Skeletal muscle satellite cell (primary cell): ENCODE measurements at regions not wholly inside any gene's neighbourhood (a gene's known extent, or its start where the extent isn't known, plus 50 kb on each side); places are given as distances from the start of the nearest gene placed in this dataset.
"Not testable (repeated sequence)": the region's sequence is repeated elsewhere in the genome, so short reads cannot be mapped to it uniquely, and the experiment has no call there.

Experiments
- H3K27me3 ChIP-seq: 2 replicates; pipeline ENCODE4 v1.7.0; 2013; ENCODE audit warnings: low read length; ENCODE audit not compliant: control insufficient read depth, insufficient read depth
- H3K36me3 ChIP-seq: 2 replicates; pipeline ENCODE4 v1.7.0; 2013; ENCODE audit warnings: mild to moderate bottlenecking, control low read depth, low read length; ENCODE audit not compliant: insufficient read depth
- H3K4me1 ChIP-seq: 2 replicates; pipeline ENCODE4 v1.7.0; 2013; ENCODE audit warnings: low read length; ENCODE audit not compliant: control insufficient read depth, insufficient read depth
- H3K4me2 ChIP-seq: 2 replicates; pipeline ENCODE4 v1.7.0; 2013; ENCODE audit warnings: mild to moderate bottlenecking, low read length
- H3K4me3 ChIP-seq: 2 replicates; pipeline ENCODE4 v1.7.0; 2013; ENCODE audit warnings: low read length
- H3K9ac ChIP-seq: 2 replicates; pipeline ENCODE4 v1.7.0; 2013; ENCODE audit warnings: mild to moderate bottlenecking, low read depth, low read length, moderate library complexity
- H3K9me3 ChIP-seq: replicated peaks from 2 replicates; pipeline ENCODE4 v1.7.0; 2013; ENCODE audit warnings: mild to moderate bottlenecking, control low read depth, low read length

- no peaks in the 10 kb centered on the region for H3K4me1 ChIP-seq
- no peaks in the 10 kb centered on the region for H3K9me3 ChIP-seq
- H3K36me3 ChIP-seq = no peaks in the 10 kb centered on the region
- no peaks in the 10 kb centered on the region for H3K27me3 ChIP-seq
- H3K9ac ChIP-seq = no peak overlapping the region
- H3K4me2 ChIP-seq = no peak overlapping the region
- no peak overlapping the region for H3K4me3 ChIP-seq
These were observed 222.9 kb upstream of the LMO3 start for GRCh38 chr12:16828891-16829290.

- H3K4me1 ChIP-seq = no peaks in the 10 kb centered on the region
- no peaks in the 10 kb centered on the region for H3K9me3 ChIP-seq
- H3K36me3 ChIP-seq = no peaks in the 10 kb centered on the region
- no peak overlapping the region for H3K4me3 ChIP-seq
- H3K27me3 ChIP-seq = no peaks in the 10 kb centered on the region
- no peak overlapping the region for H3K4me2 ChIP-seq
- H3K9ac ChIP-seq = no peak overlapping the region
These were observed 201.8 kb upstream of the LMO3 start for GRCh38 chr12:16807731-16808130.

DNA sequence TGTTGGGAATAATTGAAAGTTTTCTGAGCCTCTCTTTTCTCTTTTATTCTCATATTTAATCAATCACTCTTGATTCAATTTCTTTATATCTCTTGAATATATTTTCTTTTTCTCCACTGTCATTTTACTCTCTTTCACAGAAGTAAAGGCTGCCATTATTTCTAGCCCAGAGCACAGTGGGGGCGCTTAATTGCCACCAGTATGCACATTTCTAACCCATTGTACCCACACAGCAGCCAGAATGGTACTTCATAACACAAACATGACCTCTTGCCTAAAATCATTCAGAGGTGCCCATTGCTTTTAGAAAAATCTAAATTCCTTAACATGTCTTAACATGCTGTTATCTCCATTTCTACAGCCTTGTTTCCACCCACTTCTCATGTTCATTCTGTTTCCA is 190.2 kb upstream of the LMO3 start:
- no peak overlapping the region for H3K9ac ChIP-seq
- no peak overlapping the region for H3K4me3 ChIP-seq
- no peaks in the 10 kb centered on the region for H3K36me3 ChIP-seq

GRCh38 chr12:16789204-16789790 is 183.3 kb upstream of the LMO3 start:
- H3K9me3 ChIP-seq = no peaks in the 10 kb centered on the region
- no peaks in the 10 kb centered on the region for H3K36me3 ChIP-seq
- no peaks in the 10 kb centered on the region for H3K27me3 ChIP-seq
- H3K4me3 ChIP-seq = no peak overlapping the region
- no peak overlapping the region for H3K9ac ChIP-seq
- no peaks in the 10 kb centered on the region for H3K4me1 ChIP-seq
- no peak overlapping the region for H3K4me2 ChIP-seq

More for the DNA sequence above, 190.2 kb upstream of the LMO3 start:
- no peaks in the 10 kb centered on the region for H3K4me1 ChIP-seq
- no peaks in the 10 kb centered on the region for H3K9me3 ChIP-seq
- H3K4me2 ChIP-seq = no peak overlapping the region
- peaks cover 3% of the 10 kb centered on the region for H3K27me3 ChIP-seq

DNA sequence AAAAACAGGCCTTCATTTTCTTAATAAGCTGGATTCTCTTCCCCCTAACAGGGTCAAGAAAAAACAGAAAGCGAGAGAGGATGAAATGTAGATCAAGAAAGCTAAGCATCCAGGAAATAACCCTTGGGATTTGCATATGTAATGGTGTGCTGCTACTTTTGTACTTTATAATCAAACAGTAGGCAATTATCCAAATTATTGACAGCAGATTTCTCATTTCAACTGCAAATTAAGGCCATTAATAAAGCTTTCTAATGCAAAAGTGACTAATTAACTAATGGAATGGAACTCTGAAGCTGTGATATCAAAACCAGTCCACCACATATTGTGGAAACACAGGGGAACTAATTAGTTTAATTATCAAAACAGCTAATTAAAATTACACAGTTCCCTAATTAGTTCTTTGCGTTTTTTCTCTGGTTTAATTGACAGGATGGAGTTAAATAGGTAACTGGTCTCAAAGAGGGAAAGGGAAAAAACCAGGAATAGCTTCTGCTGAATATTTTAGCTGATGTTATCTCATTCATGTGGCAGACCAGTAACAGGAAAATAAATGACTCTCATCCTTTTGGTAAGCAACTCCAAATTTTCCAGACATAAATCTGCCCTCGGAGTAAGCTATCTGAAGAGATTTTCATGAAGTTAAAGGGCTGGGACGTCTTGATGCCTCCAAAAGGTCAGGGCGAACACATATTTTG is 182.7 kb upstream of the LMO3 start:
- Histone ChIP-seq H3K36me3 (no peaks in the 10 kb centered on the region), H3K4me2 (no peak overlapping the region), H3K4me3 (no peak overlapping the region), H3K9ac (no peak overlapping the region), H3K4me1 (no peaks in the 10 kb centered on the region), H3K27me3 (no peaks in the 10 kb centered on the region), H3K9me3 (no peaks in the 10 kb centered on the region)

GRCh38 chr12:16785953-16786352 is 180.0 kb upstream of the LMO3 start:
- no peaks in the 10 kb centered on the region for H3K9me3 ChIP-seq
- no peak overlapping the region for H3K4me2 ChIP-seq
- H3K36me3 ChIP-seq = no peaks in the 10 kb centered on the region
- H3K27me3 ChIP-seq = no peaks in the 10 kb centered on the region
- H3K4me1 ChIP-seq = no peaks in the 10 kb centered on the region
- H3K9ac ChIP-seq = no peak overlapping the region
- no peak overlapping the region for H3K4me3 ChIP-seq

- Histone ChIP-seq H3K4me3 (no peak overlapping the region), H3K36me3 (no peaks in the 10 kb centered on the region), H3K9ac (no peak overlapping the region), H3K9me3 (no peaks in the 10 kb centered on the region), H3K4me1 (no peaks in the 10 kb centered on the region), H3K4me2 (no peak overlapping the region), H3K27me3 (no peaks in the 10 kb centered on the region)
These were observed 179.6 kb upstream of the LMO3 start for GRCh38 chr12:16785524-16785923.

DNA sequence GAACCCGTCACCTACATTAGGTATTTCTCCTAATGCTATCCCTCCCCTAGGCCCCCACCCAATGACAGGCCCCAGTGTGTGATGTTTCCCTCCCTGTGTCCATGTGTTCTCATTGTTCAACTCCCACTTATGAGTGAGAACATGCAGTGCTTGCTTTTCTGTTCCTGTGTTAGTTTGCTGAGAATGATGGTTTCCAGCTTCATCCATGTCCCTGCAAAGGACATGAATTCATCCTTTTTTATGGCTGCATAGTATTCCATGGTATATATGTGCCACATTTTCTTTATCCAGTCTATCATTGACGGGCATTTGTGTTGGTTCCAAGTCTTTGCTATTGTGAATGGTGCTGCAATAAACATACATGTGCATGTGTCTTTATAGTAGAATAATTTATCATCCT is 163.2 kb upstream of the LMO3 start:
- H3K4me3 ChIP-seq, H3K27me3 ChIP-seq, H3K9me3 ChIP-seq: not testable (repeated sequence)

DNA sequence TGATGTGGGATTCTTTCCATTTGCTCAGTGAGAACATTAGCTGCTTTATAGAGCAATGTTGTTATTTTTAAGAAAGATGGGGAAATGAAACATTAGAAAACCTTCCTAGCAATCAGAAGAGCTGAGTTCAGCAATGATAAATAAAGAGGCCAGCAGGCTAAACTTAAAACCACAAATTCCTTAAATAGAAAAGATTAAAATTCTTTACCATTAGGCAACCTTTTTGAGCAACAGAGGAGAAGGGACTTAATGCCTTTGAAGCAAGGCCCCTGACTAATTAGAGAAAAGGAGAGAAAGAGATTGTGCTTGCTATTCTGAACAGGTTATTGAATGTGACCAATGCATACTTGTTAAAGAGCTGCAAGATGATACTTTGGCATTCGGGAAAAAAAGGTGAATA is 160.8 kb upstream of the LMO3 start:
- H3K9me3 ChIP-seq = no peaks in the 10 kb centered on the region
- H3K36me3 ChIP-seq = no peaks in the 10 kb centered on the region
- no peaks in the 10 kb centered on the region for H3K4me1 ChIP-seq
- no peak overlapping the region for H3K4me2 ChIP-seq
- H3K9ac ChIP-seq = no peak overlapping the region
- no peaks in the 10 kb centered on the region for H3K27me3 ChIP-seq
- H3K4me3 ChIP-seq = no peak overlapping the region

More for the DNA sequence above, 163.2 kb upstream of the LMO3 start:
- H3K4me2 ChIP-seq, H3K9ac ChIP-seq, H3K36me3 ChIP-seq, H3K4me1 ChIP-seq: not testable (repeated sequence)

DNA sequence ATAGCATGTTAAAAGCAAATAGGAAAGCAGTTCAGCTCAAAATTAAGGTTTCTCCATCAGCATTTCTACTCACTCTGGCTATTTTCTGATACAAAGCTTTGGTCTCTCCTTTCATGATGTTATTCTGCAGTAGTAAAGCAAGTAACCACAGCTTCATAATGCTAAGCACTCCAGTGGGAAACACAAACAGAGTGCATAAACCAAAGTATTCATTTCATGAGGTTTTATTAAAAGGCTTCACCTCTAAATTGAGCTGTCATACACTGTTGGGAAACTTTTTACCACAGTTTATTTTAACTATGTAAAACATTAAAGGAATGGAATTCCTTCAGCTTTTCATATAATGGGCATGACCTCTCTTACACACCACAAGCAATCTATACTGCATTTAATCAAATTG is 157.9 kb upstream of the LMO3 start:
- Histone ChIP-seq H3K27me3 (no peaks in the 10 kb centered on the region), H3K4me3 (no peak overlapping the region), H3K9ac (no peak overlapping the region), H3K36me3 (no peaks in the 10 kb centered on the region), H3K4me2 (no peak overlapping the region), H3K9me3 (no peaks in the 10 kb centered on the region), H3K4me1 (no peaks in the 10 kb centered on the region)

DNA sequence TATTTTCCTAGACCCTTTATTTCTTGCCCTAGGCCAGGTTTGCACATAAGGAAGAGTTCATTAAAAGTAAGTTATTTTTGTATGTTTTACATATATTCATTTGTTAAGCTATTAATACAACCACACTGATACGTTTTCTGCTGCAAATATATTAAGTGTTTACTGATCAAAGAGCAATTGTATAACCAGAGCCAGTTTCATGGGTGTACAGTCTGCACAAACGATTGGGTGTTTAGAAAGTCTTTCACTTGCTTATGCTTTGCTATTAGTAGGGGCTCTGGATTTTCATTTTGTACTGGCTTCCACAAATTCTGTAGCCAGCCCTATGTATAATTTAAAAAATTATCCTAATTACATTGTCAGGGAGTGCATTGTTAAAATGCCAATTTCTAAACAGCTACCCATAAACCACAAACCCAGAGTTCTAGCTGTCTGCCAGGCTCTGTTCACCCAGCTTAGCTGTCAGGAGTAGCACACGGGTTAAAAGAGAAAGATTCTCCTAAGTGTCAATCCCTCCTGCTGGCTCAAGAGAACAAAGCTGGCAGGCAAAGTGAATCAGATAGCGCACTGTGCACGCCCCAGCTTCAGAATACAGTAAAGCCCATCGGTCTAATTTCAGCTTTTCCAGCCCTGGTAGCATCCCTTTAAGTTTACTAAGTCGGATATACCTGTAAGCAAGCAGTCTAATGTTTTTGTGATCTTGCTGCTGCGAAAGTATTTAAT is 151.0 kb upstream of the LMO3 start:
- Histone ChIP-seq H3K4me2 (no peak overlapping the region), H3K9ac (no peak overlapping the region), H3K4me3 (no peak overlapping the region), H3K4me1 (no peaks in the 10 kb centered on the region), H3K9me3 (no peaks in the 10 kb centered on the region), H3K36me3 (no peaks in the 10 kb centered on the region), H3K27me3 (no peaks in the 10 kb centered on the region)

DNA sequence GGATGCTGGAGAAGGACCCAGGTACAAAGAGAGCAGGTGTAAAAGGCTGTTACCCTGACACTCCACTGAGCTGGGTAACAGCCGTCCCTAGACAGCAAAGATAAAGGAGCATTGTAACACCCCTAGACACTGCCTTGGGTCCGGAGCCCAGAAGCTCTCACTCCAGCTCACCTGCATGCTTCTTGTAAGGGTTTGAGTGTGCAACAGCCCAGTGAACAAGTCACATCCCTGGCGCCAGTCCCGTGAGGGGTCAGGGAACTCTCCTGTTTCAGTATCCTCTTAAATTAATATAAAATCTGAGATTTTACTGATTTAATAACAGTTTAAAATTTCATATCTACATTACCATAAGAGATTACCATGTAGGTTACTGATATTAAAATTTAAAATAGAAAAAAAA is 124.8 kb upstream of the LMO3 start:
- Histone ChIP-seq H3K36me3 (no peaks in the 10 kb centered on the region), H3K27me3 (no peaks in the 10 kb centered on the region), H3K4me1 (no peaks in the 10 kb centered on the region), H3K4me2 (no peak overlapping the region), H3K9me3 (no peaks in the 10 kb centered on the region), H3K9ac (no peak overlapping the region), H3K4me3 (no peak overlapping the region)
